ENCODE measurements at regions not wholly inside any gene's neighbourhood (a gene's known extent, or its start where the extent isn't known, plus 50 kb on each side); places are given as distances from the start of the nearest gene placed in this dataset.

DNA sequence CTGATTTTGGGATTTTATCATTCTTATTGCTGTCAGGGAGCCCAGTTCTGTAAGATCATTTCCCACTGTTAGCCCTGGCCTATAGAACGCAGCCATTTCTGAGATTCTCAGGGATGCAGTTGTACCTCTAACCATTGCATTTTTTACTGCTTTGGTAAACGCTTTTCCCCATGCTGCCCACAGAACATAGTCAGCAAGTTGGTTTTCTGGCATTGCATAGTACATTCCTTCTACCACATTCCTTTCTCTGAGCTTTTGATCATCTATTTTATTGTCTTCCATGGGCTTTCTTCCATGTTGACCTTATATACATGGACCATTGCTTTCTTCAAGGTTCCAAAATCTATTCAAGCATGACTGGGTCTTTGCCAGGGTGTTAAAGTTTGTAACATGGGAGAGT, 86.8 kb upstream of the ST6GAL2 start:
- no peak for TF ChIP-seq POLR2A (IDR thresholded peaks at IDR 0.05)
- TF ChIP-seq, protein P1, sequence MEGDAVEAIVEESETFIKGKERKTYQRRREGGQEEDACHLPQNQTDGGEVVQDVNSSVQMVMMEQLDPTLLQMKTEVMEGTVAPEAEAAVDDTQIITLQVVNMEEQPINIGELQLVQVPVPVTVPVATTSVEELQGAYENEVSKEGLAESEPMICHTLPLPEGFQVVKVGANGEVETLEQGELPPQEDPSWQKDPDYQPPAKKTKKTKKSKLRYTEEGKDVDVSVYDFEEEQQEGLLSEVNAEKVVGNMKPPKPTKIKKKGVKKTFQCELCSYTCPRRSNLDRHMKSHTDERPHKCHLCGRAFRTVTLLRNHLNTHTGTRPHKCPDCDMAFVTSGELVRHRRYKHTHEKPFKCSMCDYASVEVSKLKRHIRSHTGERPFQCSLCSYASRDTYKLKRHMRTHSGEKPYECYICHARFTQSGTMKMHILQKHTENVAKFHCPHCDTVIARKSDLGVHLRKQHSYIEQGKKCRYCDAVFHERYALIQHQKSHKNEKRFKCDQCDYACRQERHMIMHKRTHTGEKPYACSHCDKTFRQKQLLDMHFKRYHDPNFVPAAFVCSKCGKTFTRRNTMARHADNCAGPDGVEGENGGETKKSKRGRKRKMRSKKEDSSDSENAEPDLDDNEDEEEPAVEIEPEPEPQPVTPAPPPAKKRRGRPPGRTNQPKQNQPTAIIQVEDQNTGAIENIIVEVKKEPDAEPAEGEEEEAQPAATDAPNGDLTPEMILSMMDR (IDR thresholded peaks at IDR 0.05 in 4 of 5, conservative IDR thresholded peaks at IDR 0.05 in 1 of 5), result no peak

Measured in gastrocnemius medialis (tissue), 4 donors.